GM12878 (cell line): ENCODE measurements at regions not wholly inside any gene's neighbourhood (a gene's known extent, or its start where the extent isn't known, plus 50 kb on each side); places are given as distances from the start of the nearest gene placed in this dataset.

Experiments used
- ATAC-seq: fragments of 200-7000 bp; cut with Tn5 transposase; 3 replicates; pipeline ENCODE4 v1.9.1; 2020; ENCODE audit warnings: mild to moderate bottlenecking, moderate library complexity
- BruUV-seq: library from RNA; stranded (reverse); fragments of 400-500 nt; replicated peaks from 2 replicates; lab custom pipeline; 2021; lab: Mats Ljungman, UMichigan
- CTCF ChIA-PET: fragments of 300-600 bp; sonication (Branson Sonifier 250); formaldehyde crosslinking; extraction: SDS; loops from one replicate; lab custom pipeline; 2021; ENCODE audit warnings: inconsistent platforms; lab: Yijun Ruan, JAX
- POLR2A ChIA-PET: fragments of 350-600 bp; formaldehyde crosslinking; extraction: SDS; loops from one replicate; lab custom pipeline; 2021; ENCODE audit warnings: inconsistent platforms; lab: Charles Lee
- RAD21 ChIA-PET: fragments of 300-600 bp; sonication (Branson Sonifier 250); formaldehyde crosslinking; loops from one replicate; lab custom pipeline; 2023; ENCODE audit warnings: antibody characterized with exemption; ENCODE audit not compliant: unreplicated experiment; lab: Charles Lee
- SMC1A ChIA-PET: fragments of 300-600 bp; sonication (Branson Sonifier 250); formaldehyde crosslinking; loops from one replicate; lab custom pipeline; 2023; ENCODE audit not compliant: unreplicated experiment, uncharacterized antibody; lab: Charles Lee
- DNase-seq: peaks from one replicate; pipeline ENCODE4 v3.0.0-alpha.2; 2011; ENCODE audit warnings: low read depth, low spot score
- FAIRE-seq: peaks from 3 replicates; lab custom pipeline; 2011; peaks lifted over from hg19 to GRCh38; lab: Jason Lieb, UNC
- H2AFZ ChIP-seq: 2 replicates; pipeline ENCODE4 v1.6.0; 2011; ENCODE audit warnings: low read depth, low read length, control low read depth; ENCODE audit not compliant: control insufficient read depth
- H3K27ac ChIP-seq: 2 replicates; pipeline ENCODE4 v1.5.1; 2011; ENCODE audit warnings: control low read depth; ENCODE audit not compliant: control insufficient read depth, insufficient read depth
- H3K27me3 ChIP-seq, 2 experiments: replicated peaks in 1 of 2; 2 replicates each; pipeline versions ENCODE4 v1.6.0 to v1.6.1; 2011; ENCODE audit warnings: low read length in 1 of 2; ENCODE audit not compliant: control insufficient read depth in 2 of 2, insufficient read depth in 2 of 2
- H3K36me3 ChIP-seq, 2 experiments: 2 replicates each; pipeline ENCODE4 v1.5.1; 2011; ENCODE audit warnings: low read length in 1 of 2; ENCODE audit not compliant: control insufficient read depth in 2 of 2, insufficient read depth in 2 of 2
- H3K4me1 ChIP-seq: 2 replicates; pipeline ENCODE4 v1.6.1; 2011; ENCODE audit warnings: mild to moderate bottlenecking, low read length, moderate library complexity, mixed read lengths; ENCODE audit not compliant: control insufficient read depth, insufficient read depth
- H3K4me2 ChIP-seq: 2 replicates; pipeline ENCODE4 v1.6.0; 2011; ENCODE audit warnings: control low read depth; ENCODE audit not compliant: control insufficient read depth, insufficient read depth
- H3K4me3 ChIP-seq: fragments of 200-600 bp; sonication (generic); 2 replicates; pipeline ENCODE4 v1.5.1; 2016
- H3K79me2 ChIP-seq: 2 replicates; pipeline ENCODE4 v1.6.0; 2011; ENCODE audit warnings: low read length; ENCODE audit not compliant: control insufficient read depth, insufficient read depth
- H3K9ac ChIP-seq: 2 replicates; pipeline ENCODE4 v1.8.0; 2011; ENCODE audit warnings: low read length, control low read depth, mixed read lengths; ENCODE audit not compliant: control insufficient read depth, insufficient read depth
- H3K9me3 ChIP-seq: replicated peaks from 3 replicates; pipeline ENCODE4 v1.5.1; 2011; ENCODE audit warnings: mild to moderate bottlenecking, low read length; ENCODE audit not compliant: control insufficient read depth, insufficient read depth
- H4K20me1 ChIP-seq: 2 replicates; pipeline ENCODE4 v1.6.0; 2011; ENCODE audit not compliant: control insufficient read depth, insufficient read depth
- E2F8 ChIP-seq: fragments of 450-650 bp; IDR thresholded peaks from 2 replicates; pipeline ENCODE4 v1.6.1; 2018; ENCODE audit warnings: mild to moderate bottlenecking, low read depth, moderate library complexity; ENCODE audit not compliant: partially characterized antibody
- FOXM1 ChIP-seq: IDR thresholded peaks from 2 replicates; pipeline ENCODE4 v1.6.1; 2012; ENCODE audit warnings: low read depth, mild to moderate bottlenecking, inconsistent platforms, low read length, moderate library complexity
- KAT2A ChIP-seq: conservative IDR thresholded peaks from 2 replicates; pipeline ENCODE4 v1.6.1; 2011; ENCODE audit warnings: low read depth, low read length; ENCODE audit not compliant: control insufficient read depth
- NFIC ChIP-seq: IDR thresholded peaks from 2 replicates; pipeline ENCODE4 v1.6.1; 2012; ENCODE audit warnings: low read depth, mild to moderate bottlenecking, inconsistent platforms, low read length, moderate library complexity
- NFYA ChIP-seq: IDR thresholded peaks from 2 replicates; pipeline ENCODE4 v1.6.1; 2011; ENCODE audit warnings: low read depth, mild to moderate bottlenecking, low read length, improper control_type of control experiment, borderline replicate concordance
- RB1 ChIP-seq: fragments of 450-650 bp; formaldehyde crosslinking; IDR thresholded peaks from 2 replicates; pipeline ENCODE4 v1.6.1; 2017; ENCODE audit warnings: mild to moderate bottlenecking, borderline replicate concordance
- SMAD1 ChIP-seq: fragments of 450-650 bp; IDR thresholded peaks from 2 replicates; pipeline ENCODE4 v1.6.1; 2018; ENCODE audit warnings: mild to moderate bottlenecking, low read depth; ENCODE audit not compliant: partially characterized antibody
- SMC3 ChIP-seq: IDR thresholded peaks from 2 replicates; pipeline ENCODE4 v1.6.1; 2011; ENCODE audit warnings: low read length, improper control_type of control experiment, borderline replicate concordance
- SP1 ChIP-seq: IDR thresholded peaks from one replicate; pipeline ENCODE4 v1.6.1; 2011; ENCODE audit warnings: low read depth, low read length
- SREBF2 ChIP-seq: IDR thresholded peaks from 2 replicates; pipeline ENCODE4 v1.6.1; 2012; ENCODE audit warnings: mild to moderate bottlenecking, low read length
- STAT1 ChIP-seq: fragments of 450-650 bp; conservative IDR thresholded peaks from 2 replicates; pipeline ENCODE4 v1.6.1; 2014; ENCODE audit warnings: antibody characterized with exemption, mild to moderate bottlenecking
- TARDBP ChIP-seq: IDR thresholded peaks from 2 replicates; pipeline ENCODE4 v1.6.1; 2016; ENCODE audit warnings: borderline replicate concordance
- TCF3 ChIP-seq: IDR thresholded peaks from 2 replicates; pipeline ENCODE4 v1.6.1; 2012; ENCODE audit warnings: low read depth, mild to moderate bottlenecking, low read length, borderline replicate concordance; ENCODE audit not compliant: insufficient read depth
- ZSCAN29 ChIP-seq: fragments of 450-650 bp; IDR thresholded peaks from 2 replicates; pipeline ENCODE4 v1.6.1; 2017; ENCODE audit warnings: mild to moderate bottlenecking, moderate library complexity
- WGBS: methylation state at CpG from one replicate; pipeline ENCODE4 v1.1.6; 2016; ENCODE audit warnings: low lambda C conversion rate; ENCODE audit not compliant: insufficient replicate concordance, insufficient coverage; ENCODE audit errors: missing lambda C conversion rate; 5-methylcytosine and 5-hydroxymethylcytosine counted together
- in situ Hi-C: fragments of 300-500 bp; cut with MboI; formaldehyde crosslinking; loops from 9 replicates; pipeline ENCODE4 v1.14.3; 2018; ENCODE audit warnings: mixed read lengths
- intact Hi-C: fragments of 100-400 bp; cut with micrococcal nuclease; formaldehyde crosslinking; loops from one replicate; pipeline ENCODE4 v1.14.2; 2022; ENCODE audit not compliant: unreplicated experiment
- TF ChIP-seq, protein P1 (sequence below): IDR thresholded peaks from 2 replicates; pipeline ENCODE4 v1.6.1; 2011; ENCODE audit warnings: borderline replicate concordance, low read depth, mild to moderate bottlenecking, moderate library complexity, low read length; ENCODE audit not compliant: insufficient read depth, poor library complexity, severe bottlenecking

DNA sequence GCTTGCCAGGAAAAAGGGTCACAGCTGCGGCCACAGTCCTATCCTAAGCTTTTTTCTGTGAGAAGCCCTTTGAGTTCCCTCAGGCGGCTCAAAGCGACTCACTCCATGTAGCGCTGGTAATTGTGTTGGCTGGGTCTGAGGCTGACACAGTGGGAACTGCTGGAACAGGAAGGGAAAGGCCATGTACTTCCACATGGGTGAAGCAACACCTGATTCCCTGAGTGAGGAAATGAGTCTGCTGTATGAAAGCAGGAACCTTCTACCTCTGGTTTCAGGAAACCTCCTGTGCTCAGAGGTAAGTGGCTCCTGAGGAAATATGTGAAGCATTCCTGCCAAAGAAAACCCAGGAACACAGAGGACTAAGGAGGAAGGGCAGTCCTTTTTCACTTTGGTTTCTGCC, 734.6 kb upstream of the SORCS1 start:
- ChIA-PET RAD21 (no interaction called here), SMC1A (interaction anchor here (1.4 to 1.7 kb wide), 2 partner anchors 11 to 26 kb away, joined by 3 to 6 read pairs; no protein-coding TSS in a partner anchor), CTCF (no interaction called here), POLR2A (no interaction called here)
- Histone ChIP-seq H3K36me3 (no peaks in the 10 kb centered on the region), H3K9ac (no peak overlapping the region), H3K9me3 (no peaks in the 10 kb centered on the region), H4K20me1 (no peaks in the 10 kb centered on the region), H3K4me2 (no peak overlapping the region), H2AFZ (no peak overlapping the region), H3K27ac (no peak overlapping the region), H3K4me1 (no peaks in the 10 kb centered on the region), H3K79me2 (no peaks in the 10 kb centered on the region), H3K4me3 (no peak overlapping the region), H3K27me3 (no peaks in the 10 kb centered on the region)
- TF ChIP-seq SP1: no peak
- no peak for TF ChIP-seq TARDBP
- DNase-seq: no peak
- BruUV-seq: no TSS peak
- WGBS: 63% methylated on average over 4 of the region's 4 CpGs
- FAIRE-seq: no peak
- in situ Hi-C loops (no loop called here), intact Hi-C loops (no loop called here)
- ATAC-seq: no peak

GRCh38 chr10:107898392-107898791, 733.9 kb upstream of the SORCS1 start:
- no TSS peak for BruUV-seq
- ChIA-PET POLR2A (no interaction called here), CTCF (no interaction called here), RAD21 (no interaction called here), SMC1A (interaction anchor here (0.6 to 1.7 kb wide), 4 partner anchors 9 to 360 kb away, joined by 3 to 6 read pairs (median 4); no protein-coding TSS in a partner anchor)
- WGBS: 40% methylated on average over 4 of the region's 4 CpGs
- DNase-seq (no peak), ATAC-seq (no peak), FAIRE-seq (no peak)
- no peak overlapping the region for H3K4me2 ChIP-seq
- H3K4me1 ChIP-seq: no peaks in the 10 kb centered on the region
- no peak overlapping the region for H3K27ac ChIP-seq
- H3K79me2 ChIP-seq: no peaks in the 10 kb centered on the region
- in situ Hi-C loops (no loop called here), intact Hi-C loops (no loop called here)
- no peaks in the 10 kb centered on the region for H3K27me3 ChIP-seq
- no peak overlapping the region for H3K4me3 ChIP-seq
- H2AFZ ChIP-seq: no peak overlapping the region
- no peak overlapping the region for H3K9ac ChIP-seq
- H3K36me3 ChIP-seq: no peaks in the 10 kb centered on the region
- H3K9me3 ChIP-seq: no peaks in the 10 kb centered on the region
- H4K20me1 ChIP-seq: no peaks in the 10 kb centered on the region
- TF ChIP-seq ZSCAN29 (no peak), TCF3 (no peak), STAT1 (no peak), NFYA (no peak), SREBF2 (no peak), SMAD1 (no peak), E2F8 (no peak), KAT2A (no peak), NFIC (no peak), FOXM1 (no peak), SMC3 (no peak), RB1 (no peak)
- TF ChIP-seq, protein P1, sequence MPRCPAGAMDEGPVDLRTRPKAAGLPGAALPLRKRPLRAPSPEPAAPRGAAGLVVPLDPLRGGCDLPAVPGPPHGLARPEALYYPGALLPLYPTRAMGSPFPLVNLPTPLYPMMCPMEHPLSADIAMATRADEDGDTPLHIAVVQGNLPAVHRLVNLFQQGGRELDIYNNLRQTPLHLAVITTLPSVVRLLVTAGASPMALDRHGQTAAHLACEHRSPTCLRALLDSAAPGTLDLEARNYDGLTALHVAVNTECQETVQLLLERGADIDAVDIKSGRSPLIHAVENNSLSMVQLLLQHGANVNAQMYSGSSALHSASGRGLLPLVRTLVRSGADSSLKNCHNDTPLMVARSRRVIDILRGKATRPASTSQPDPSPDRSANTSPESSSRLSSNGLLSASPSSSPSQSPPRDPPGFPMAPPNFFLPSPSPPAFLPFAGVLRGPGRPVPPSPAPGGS: no peak
